Colon (tissue), 2 donors: ENCODE measurements at regions not wholly inside any gene's neighbourhood (a gene's known extent, or its start where the extent isn't known, plus 50 kb on each side); places are given as distances from the start of the nearest gene placed in this dataset.
"Not testable (repeated sequence)": the region's sequence is repeated elsewhere in the genome, so short reads cannot be mapped to it uniquely, and the experiment has no call there.

Experiments
- FAIRE-seq: peaks from 2 replicates; lab custom pipeline; 2012; peaks lifted over from hg19 to GRCh38; lab: Jason Lieb, UNC
- donor health status: control.
- donor health status: control.

- no peak for FAIRE-seq
Observed at GRCh38 chr21:28877318-28877884, 115.3 kb downstream of the LTN1 start.

- FAIRE-seq = no peak
Observed at GRCh38 chr21:28875078-28875477, 117.6 kb downstream of the LTN1 start.

- no peak for FAIRE-seq
Observed at GRCh38 chr21:28872218-28872617, 120.5 kb downstream of the LTN1 start.

- no peak for FAIRE-seq
Observed at GRCh38 chr21:28871388-28872010, 121.2 kb downstream of the LTN1 start.

GRCh38 chr21:28867401-28867800 lies 125.3 kb downstream of the LTN1 start:
- FAIRE-seq = no peak

- FAIRE-seq = no peak
Observed at GRCh38 chr21:28865488-28866186, 127.0 kb downstream of the LTN1 start.

GRCh38 chr21:28858424-28858823 lies 134.3 kb downstream of the LTN1 start:
- no peak for FAIRE-seq

GRCh38 chr21:28857752-28858151 lies 134.9 kb downstream of the LTN1 start:
- no peak for FAIRE-seq

- no peak for FAIRE-seq
Observed at GRCh38 chr21:28856588-28857250, 136.0 kb downstream of the LTN1 start.

GRCh38 chr21:28852706-28853105 lies 140.0 kb downstream of the LTN1 start:
- FAIRE-seq = no peak

GRCh38 chr21:28851645-28852044 lies 141.0 kb downstream of the LTN1 start:
- no peak for FAIRE-seq

GRCh38 chr21:28839237-28839636 lies 153.4 kb downstream of the LTN1 start:
- FAIRE-seq = not testable (repeated sequence)

- FAIRE-seq = not testable (repeated sequence)
Observed at GRCh38 chr21:28837426-28837825, 155.3 kb downstream of the LTN1 start.

- not testable (repeated sequence) for FAIRE-seq
Observed at GRCh38 chr21:28836588-28836987, 156.1 kb downstream of the LTN1 start.

GRCh38 chr21:28834335-28835238 lies 158.1 kb downstream of the LTN1 start:
- no peak for FAIRE-seq

- no peak for FAIRE-seq
Observed at GRCh38 chr21:28833609-28834008, 159.1 kb downstream of the LTN1 start.

GRCh38 chr21:28833182-28833581 lies 159.5 kb downstream of the LTN1 start:
- no peak for FAIRE-seq

GRCh38 chr21:28832715-28833061 lies 160.0 kb downstream of the LTN1 start:
- FAIRE-seq = no peak

GRCh38 chr21:28832013-28832714 lies 160.5 kb downstream of the LTN1 start:
- no peak for FAIRE-seq

GRCh38 chr21:28828981-28829380 lies 163.7 kb downstream of the LTN1 start:
- no peak for FAIRE-seq

GRCh38 chr21:28828021-28828420 lies 164.7 kb downstream of the LTN1 start:
- FAIRE-seq = no peak
